NCI-H510A treated with DMSO at 0.1 percent for 48 hours (cell line): ENCODE measurements at regions not wholly inside any gene's neighbourhood (a gene's known extent, or its start where the extent isn't known, plus 50 kb on each side); places are given as distances from the start of the nearest gene placed in this dataset.

Experiments used
- DNase-seq: peaks from one replicate; lab custom pipeline; 2025; lab: John Stamatoyannopoulos, UW

GRCh38 chr10:118537623-118538022 is 57.8 kb downstream of the PRLHR start:
- DNase-seq: no peak

- DNase-seq: no peak
Observed at GRCh38 chr10:118534136-118534535, 61.3 kb downstream of the PRLHR start.

- DNase-seq: no peak
Observed at GRCh38 chr10:118531105-118531852, 64.2 kb downstream of the PRLHR start.

- no peak for DNase-seq
Observed at GRCh38 chr10:118528426-118528825, 67.0 kb downstream of the PRLHR start.

GRCh38 chr10:118523775-118524174 is 71.7 kb downstream of the PRLHR start:
- DNase-seq: no peak

- DNase-seq: no peak
Observed at GRCh38 chr10:118522791-118523498, 72.5 kb downstream of the PRLHR start.

GRCh38 chr10:118521415-118522117 is 73.9 kb downstream of the PRLHR start:
- DNase-seq: no peak

GRCh38 chr10:118520116-118520742 is 75.2 kb downstream of the PRLHR start:
- DNase-seq: no peak

GRCh38 chr10:118518095-118518494 is 77.4 kb downstream of the PRLHR start:
- DNase-seq: no peak

- no peak for DNase-seq
Observed at GRCh38 chr10:118516716-118517115, 78.7 kb downstream of the PRLHR start.

- DNase-seq: no peak
Observed at GRCh38 chr10:118513174-118513573, 82.3 kb downstream of the PRLHR start.

- no peak for DNase-seq
Observed at GRCh38 chr10:118511711-118512110, 83.7 kb downstream of the PRLHR start.

GRCh38 chr10:118508863-118509262 is 86.6 kb downstream of the PRLHR start:
- DNase-seq: no peak

GRCh38 chr10:118508355-118508754 is 87.1 kb downstream of the PRLHR start:
- DNase-seq: no peak

- DNase-seq: no peak
Observed at GRCh38 chr10:118506671-118507590, 88.5 kb downstream of the PRLHR start.

GRCh38 chr10:118505363-118505762 is 90.1 kb downstream of the PRLHR start:
- DNase-seq: no peak

- no peak for DNase-seq
Observed at GRCh38 chr10:118504467-118505205, 90.8 kb downstream of the PRLHR start.

GRCh38 chr10:118504044-118504443 is 91.4 kb downstream of the PRLHR start:
- no peak for DNase-seq

GRCh38 chr10:118503192-118503591 is 92.3 kb downstream of the PRLHR start:
- DNase-seq: no peak

GRCh38 chr10:118501637-118502440 is 93.6 kb downstream of the PRLHR start:
- DNase-seq: no peak
